MM.1S (cell line): ENCODE measurements at regions not wholly inside any gene's neighbourhood (a gene's known extent, or its start where the extent isn't known, plus 50 kb on each side); places are given as distances from the start of the nearest gene placed in this dataset.

ENCODE experiments used
- EZH2phosphoT487 ChIP-seq: fragments of 300-600 bp; sonication (generic); IDR thresholded peaks from 2 replicates; pipeline ENCODE4 v1.6.1; 2018; ENCODE audit warnings: antibody characterized with exemption, low read length
- TF ChIP-seq, protein P1 (sequence below): fragments of 300-600 bp; sonication (generic); IDR thresholded peaks from 2 replicates; pipeline ENCODE4 v1.5.1; 2016; ENCODE audit warnings: antibody characterized with exemption, low read length, mixed read lengths

DNA sequence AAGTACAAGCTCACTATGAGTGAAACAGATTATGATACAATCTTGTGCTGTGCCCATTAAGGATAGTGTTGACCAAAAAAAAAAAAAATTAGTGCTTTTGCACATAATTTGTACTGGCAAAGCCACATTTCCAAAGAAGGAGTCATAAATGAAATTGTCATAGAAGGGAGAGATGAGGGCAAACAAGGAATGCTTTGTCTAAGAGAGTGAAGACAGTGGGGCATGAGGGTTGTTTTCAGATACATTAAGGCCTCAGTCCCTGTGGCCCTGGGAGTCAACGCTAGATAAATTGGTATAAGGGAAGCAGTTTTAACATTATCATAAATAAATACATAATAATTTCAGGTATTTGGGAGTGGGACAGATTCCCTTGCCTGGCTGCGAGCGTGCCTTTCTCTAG, 267.5 kb upstream of the PRKCQ start:
- TF ChIP-seq, protein P1, sequence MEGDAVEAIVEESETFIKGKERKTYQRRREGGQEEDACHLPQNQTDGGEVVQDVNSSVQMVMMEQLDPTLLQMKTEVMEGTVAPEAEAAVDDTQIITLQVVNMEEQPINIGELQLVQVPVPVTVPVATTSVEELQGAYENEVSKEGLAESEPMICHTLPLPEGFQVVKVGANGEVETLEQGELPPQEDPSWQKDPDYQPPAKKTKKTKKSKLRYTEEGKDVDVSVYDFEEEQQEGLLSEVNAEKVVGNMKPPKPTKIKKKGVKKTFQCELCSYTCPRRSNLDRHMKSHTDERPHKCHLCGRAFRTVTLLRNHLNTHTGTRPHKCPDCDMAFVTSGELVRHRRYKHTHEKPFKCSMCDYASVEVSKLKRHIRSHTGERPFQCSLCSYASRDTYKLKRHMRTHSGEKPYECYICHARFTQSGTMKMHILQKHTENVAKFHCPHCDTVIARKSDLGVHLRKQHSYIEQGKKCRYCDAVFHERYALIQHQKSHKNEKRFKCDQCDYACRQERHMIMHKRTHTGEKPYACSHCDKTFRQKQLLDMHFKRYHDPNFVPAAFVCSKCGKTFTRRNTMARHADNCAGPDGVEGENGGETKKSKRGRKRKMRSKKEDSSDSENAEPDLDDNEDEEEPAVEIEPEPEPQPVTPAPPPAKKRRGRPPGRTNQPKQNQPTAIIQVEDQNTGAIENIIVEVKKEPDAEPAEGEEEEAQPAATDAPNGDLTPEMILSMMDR = no peak
- TF ChIP-seq EZH2phosphoT487 = no peak
